Peyer's patch (tissue), 4 donors: ENCODE measurements at regions not wholly inside any gene's neighbourhood (a gene's known extent, or its start where the extent isn't known, plus 50 kb on each side); places are given as distances from the start of the nearest gene placed in this dataset.

Source experiments
- CTCF ChIP-seq, 6 experiments: fragments of 450-650 bp in 4 of 6; fragments of 200-600 bp in 2 of 6; sonication (generic) in 1 of 6; IDR thresholded peaks; one replicate each; pipeline ENCODE4 v1.5.1; 2017 to 2019; ENCODE audit warnings: antibody characterized with exemption in 6 of 6, mild to moderate bottlenecking in 3 of 6, moderate library complexity in 1 of 6
- POLR2A ChIP-seq, 2 donors: fragments of 450-650 bp; IDR thresholded peaks; one replicate each; pipeline ENCODE4 v1.5.1; 2017; ENCODE audit warnings: antibody characterized with exemption in 2 of 2, mild to moderate bottlenecking in 2 of 2, moderate library complexity in 2 of 2

GRCh38 chr10:33052915-33053810, 95.1 kb upstream of the ITGB1 start:
- TF ChIP-seq CTCF (IDR thresholded peaks at IDR 0.05): no peak
- TF ChIP-seq POLR2A (IDR thresholded peaks at IDR 0.05): no peak
